H1 (cell line): ENCODE measurements at regions not wholly inside any gene's neighbourhood (a gene's known extent, or its start where the extent isn't known, plus 50 kb on each side); places are given as distances from the start of the nearest gene placed in this dataset.

Source experiments
- CTCF ChIA-PET: fragments of 300-600 bp; sonication (Branson Sonifier 250); formaldehyde crosslinking; loops from one replicate; lab custom pipeline; 2021; ENCODE audit not compliant: partially characterized antibody; lab: Charles Lee
- POLR2A ChIA-PET: fragments of 300-600 bp; sonication (Branson Sonifier 250); formaldehyde crosslinking; loops from one replicate; lab custom pipeline; 2021; ENCODE audit warnings: inconsistent platforms; ENCODE audit not compliant: partially characterized antibody; lab: Charles Lee
- DNase-seq, 2 experiments: peaks; one replicate each; pipeline versions ENCODE4 v3.0.0 to v3.0.0-alpha.2; 2010 to 2022; ENCODE audit warnings: low spot score in 2 of 2, low read depth in 1 of 2, mixed read lengths in 1 of 2
- FAIRE-seq: peaks from 2 replicates; lab custom pipeline; 2011; peaks lifted over from hg19 to GRCh38; lab: Jason Lieb, UNC
- H2AFZ ChIP-seq: 2 replicates; pipeline ENCODE4 v1.8.1; 2012; ENCODE audit warnings: low read length, inconsistent platforms
- H2AK5ac ChIP-seq: 2 replicates; pipeline ENCODE4 v1.6.1; 2013; ENCODE audit warnings: low read depth, low read length
- H2BK120ac ChIP-seq: replicated peaks from 2 replicates; pipeline ENCODE3; 2013; ENCODE audit warnings: low read depth, low read length, inconsistent platforms
- H2BK12ac ChIP-seq: 2 replicates; pipeline ENCODE4 v1.6.1; 2013; ENCODE audit warnings: low read depth, low read length
- H2BK15ac ChIP-seq: 2 replicates; pipeline ENCODE4 v1.6.1; 2013; ENCODE audit warnings: low read length
- H2BK20ac ChIP-seq: 2 replicates; pipeline ENCODE4 v1.6.1; 2013; ENCODE audit warnings: low read length
- H2BK5ac ChIP-seq: 2 replicates; pipeline ENCODE4 v1.6.1; 2013; ENCODE audit warnings: low read depth, low read length
- H3K14ac ChIP-seq: 2 replicates; pipeline ENCODE4 v1.6.1; 2013; ENCODE audit warnings: inconsistent platforms; ENCODE audit not compliant: insufficient read length
- H3K18ac ChIP-seq: 2 replicates; pipeline ENCODE4 v1.6.1; 2013; ENCODE audit warnings: low read length; ENCODE audit errors: extremely low read depth
- H3K23ac ChIP-seq: 2 replicates; pipeline ENCODE4 v1.6.1; 2013; ENCODE audit warnings: inconsistent platforms; ENCODE audit not compliant: insufficient read length
- H3K23me2 ChIP-seq: 2 replicates; pipeline ENCODE4 v1.6.1; 2013; ENCODE audit warnings: low read depth, low read length
- H3K27ac ChIP-seq: 2 replicates; pipeline ENCODE4 v1.6.1; 2011; ENCODE audit warnings: low read depth, low read length, inconsistent platforms
- H3K27me3 ChIP-seq, 4 experiments: replicated peaks in 1 of 4; 1 replicate in 1 of 4; 2 replicates in 3 of 4; pipeline versions ENCODE4 v1.6.1 to v1.8.1; 2011 to 2013; ENCODE audit warnings: low read length in 3 of 4, mild to moderate bottlenecking in 3 of 4, inconsistent platforms in 2 of 4, mixed read lengths in 2 of 4, moderate library complexity in 1 of 4; ENCODE audit not compliant: control insufficient read depth in 3 of 4, insufficient read depth in 3 of 4; ENCODE audit errors: extremely low read depth in 1 of 4
- H3K36me3 ChIP-seq, 4 experiments: 2 replicates each; pipeline versions ENCODE4 v1.6.1 to v1.8.1; 2011 to 2013; ENCODE audit warnings: mild to moderate bottlenecking in 4 of 4, low read length in 3 of 4, moderate library complexity in 2 of 4, control low read depth in 1 of 4, inconsistent platforms in 1 of 4; ENCODE audit not compliant: insufficient read depth in 4 of 4, control insufficient read depth in 2 of 4
- H3K4ac ChIP-seq: replicated peaks from 2 replicates; pipeline ENCODE3; 2013; ENCODE audit warnings: low read length, low read depth, mixed read lengths, inconsistent platforms; ENCODE audit not compliant: insufficient read length
- H3K4me1 ChIP-seq, 4 experiments: replicated peaks in 1 of 4; 1 replicate in 1 of 4; 2 replicates in 3 of 4; pipeline versions ENCODE4 v1.6.1 to v1.8.1; 2011 to 2013; ENCODE audit warnings: low read length in 3 of 4, inconsistent platforms in 2 of 4, mixed read lengths in 1 of 4; ENCODE audit not compliant: insufficient read depth in 4 of 4, control insufficient read depth in 3 of 4
- H3K4me2 ChIP-seq, 2 experiments: 2 replicates each; pipeline versions ENCODE4 v1.6.1 to v1.8.1; 2011 to 2013; ENCODE audit warnings: low read depth in 2 of 2, low read length in 2 of 2, control low read depth in 1 of 2, inconsistent platforms in 1 of 2, mild to moderate bottlenecking in 1 of 2; ENCODE audit not compliant: insufficient read depth in 1 of 2
- H3K4me3 ChIP-seq, 4 experiments: fragments of 200-600, 300-600 bp in 1 of 4; sonication (generic), shearing (Covaris generic), sonication (Bioruptor Twin) in 1 of 4; 2 replicates each; pipeline versions ENCODE4 v1.5.1 to v1.8.1; 2011 to 2016; ENCODE audit warnings: low read length in 4 of 4, low read depth in 3 of 4, control low read depth in 2 of 4, inconsistent platforms in 2 of 4, mild to moderate bottlenecking in 2 of 4, mixed read lengths in 1 of 4, moderate library complexity in 1 of 4; ENCODE audit not compliant: insufficient read depth in 2 of 4; ENCODE audit errors: extremely low read depth in 1 of 4
- H3K56ac ChIP-seq: replicated peaks from 2 replicates; pipeline ENCODE3; 2013; ENCODE audit warnings: low read depth, mild to moderate bottlenecking, mixed read lengths, low read length, inconsistent platforms; ENCODE audit not compliant: insufficient read length
- H3K79me1 ChIP-seq: 2 replicates; pipeline ENCODE4 v1.6.1; 2013; ENCODE audit warnings: low read depth, low read length, control low read depth
- H3K79me2 ChIP-seq, 2 experiments: 2 replicates each; pipeline versions ENCODE4 v1.6.1 to v1.8.1; 2012 to 2013; ENCODE audit warnings: low read length in 2 of 2, mild to moderate bottlenecking in 2 of 2, inconsistent platforms in 1 of 2; ENCODE audit not compliant: insufficient read depth in 2 of 2, control insufficient read depth in 1 of 2
- H3K9ac ChIP-seq, 4 experiments: replicated peaks in 1 of 4; 1 replicate in 1 of 4; 2 replicates in 3 of 4; pipeline versions ENCODE4 v1.6.1 to v1.8.1; 2011 to 2013; ENCODE audit warnings: low read depth in 3 of 4, low read length in 3 of 4, control low read depth in 2 of 4, mild to moderate bottlenecking in 2 of 4, moderate library complexity in 2 of 4, inconsistent platforms in 1 of 4; ENCODE audit errors: extremely low read depth in 1 of 4
- H3K9me3 ChIP-seq, 2 experiments: 2 replicates each; pipeline versions ENCODE4 v1.6.1 to v1.8.1; 2012 to 2013; ENCODE audit warnings: mild to moderate bottlenecking in 2 of 2, moderate library complexity in 2 of 2, control low read depth in 1 of 2, inconsistent platforms in 1 of 2, low read depth in 1 of 2, low read length in 1 of 2, mixed read lengths in 1 of 2; ENCODE audit not compliant: insufficient read depth in 2 of 2
- H4K20me1 ChIP-seq, 2 experiments: replicated peaks in 1 of 2; 2 replicates each; pipeline versions ENCODE3 to v1.8.1; 2011 to 2013; ENCODE audit warnings: inconsistent platforms in 2 of 2, low read length in 2 of 2, mild to moderate bottlenecking in 1 of 2; ENCODE audit not compliant: insufficient read depth in 2 of 2, control insufficient read depth in 1 of 2
- H4K5ac ChIP-seq: 2 replicates; pipeline ENCODE4 v1.6.1; 2013; ENCODE audit warnings: low read length, low read depth, mixed read lengths, inconsistent platforms; ENCODE audit not compliant: insufficient read length
- H4K8ac ChIP-seq: 2 replicates; pipeline ENCODE4 v1.8.0; 2013; ENCODE audit warnings: mild to moderate bottlenecking, moderate library complexity, low read length, inconsistent platforms; ENCODE audit not compliant: insufficient read depth; ENCODE audit errors: extremely low read depth
- H4K91ac ChIP-seq: replicated peaks from 2 replicates; pipeline ENCODE3; 2013; ENCODE audit warnings: low read length, mixed read lengths, inconsistent platforms; ENCODE audit not compliant: insufficient read length
- ZNF274 ChIP-seq: IDR thresholded peaks from 2 replicates; pipeline ENCODE4 v1.7.0; 2012; ENCODE audit warnings: low read length, borderline replicate concordance; ENCODE audit errors: extremely low read depth
- WGBS, 2 experiments: shearing (Covaris generic) in 1 of 2; methylation state at CpG; one replicate each; pipeline versions ENCODE4 v1.1.6 to v1.1.7; 2013 to 2015; ENCODE audit warnings: low lambda C conversion rate in 2 of 2, mixed read lengths in 2 of 2, inconsistent platforms in 1 of 2, low coverage in 1 of 2, missing lambda C conversion rate in 1 of 2; ENCODE audit not compliant: insufficient replicate concordance in 2 of 2, insufficient coverage in 1 of 2, insufficient read length in 1 of 2; ENCODE audit errors: extremely low coverage in 1 of 2, missing lambda C conversion rate in 1 of 2; 5-methylcytosine and 5-hydroxymethylcytosine counted together

GRCh38 chr10:4354382-4354812 lies 471.6 kb upstream of the AKR1E2 start:
- Histone ChIP-seq H4K20me1 (no peaks in the 10 kb centered on the region), H3K36me3 (no peaks in the 10 kb centered on the region), H2BK20ac (no peak overlapping the region), H3K23me2 (no peaks in the 10 kb centered on the region), H3K4me3 (no peak overlapping the region), H3K27me3 (no peaks in the 10 kb centered on the region), H4K91ac (no peak overlapping the region), H3K4ac (no peak overlapping the region), H3K27ac (no peak overlapping the region), H3K4me1 (peaks cover 0 to 3% (median 0%) of the 10 kb centered on the region in 4 experiments; a peak in 3 of 7 replicates), H3K18ac (no peak overlapping the region), H2BK120ac (no peak overlapping the region), H3K14ac (no peak overlapping the region), H3K56ac (no peak overlapping the region), H3K9me3 (no peaks in the 10 kb centered on the region), H3K79me2 (no peaks in the 10 kb centered on the region), H3K23ac (no peak overlapping the region), H4K8ac (no peak overlapping the region), H2AFZ (0 out of 2 replicates have a peak overlapping the region, but pooled peaks have one; percentile 30), H2AK5ac (no peak overlapping the region), H3K4me2 (no peak overlapping the region), H2BK5ac (no peak overlapping the region), H4K5ac (no peak overlapping the region), H2BK12ac (no peak overlapping the region), H3K9ac (no peak overlapping the region), H2BK15ac (no peak overlapping the region), H3K79me1 (no peaks in the 10 kb centered on the region)
- no peak for FAIRE-seq
- ChIA-PET POLR2A (no interaction called here), CTCF (interaction anchor here (1.1 kb wide), 2 partner anchors 11 to 14 kb away, joined by 3 read pairs; no protein-coding TSS in a partner anchor)
- DNase-seq = no peak
- 85% methylated on average over 7 of the region's 7 CpGs; no CpG with 5 or more reads in 1 of the 2 experiments for WGBS, 2 experiments
- no peak for TF ChIP-seq ZNF274
